CD4-positive, alpha-beta T cell treated with Interleukin-4 for 4 hours (primary cell): ENCODE measurements at regions not wholly inside any gene's neighbourhood (a gene's known extent, or its start where the extent isn't known, plus 50 kb on each side); places are given as distances from the start of the nearest gene placed in this dataset.
"Not testable (repeated sequence)": the region's sequence is repeated elsewhere in the genome, so short reads cannot be mapped to it uniquely, and the experiment has no call there.

Source experiments
- DNase-seq: peaks from one replicate; pipeline ENCODE4 v3.0.0-alpha.2; 2020

DNA sequence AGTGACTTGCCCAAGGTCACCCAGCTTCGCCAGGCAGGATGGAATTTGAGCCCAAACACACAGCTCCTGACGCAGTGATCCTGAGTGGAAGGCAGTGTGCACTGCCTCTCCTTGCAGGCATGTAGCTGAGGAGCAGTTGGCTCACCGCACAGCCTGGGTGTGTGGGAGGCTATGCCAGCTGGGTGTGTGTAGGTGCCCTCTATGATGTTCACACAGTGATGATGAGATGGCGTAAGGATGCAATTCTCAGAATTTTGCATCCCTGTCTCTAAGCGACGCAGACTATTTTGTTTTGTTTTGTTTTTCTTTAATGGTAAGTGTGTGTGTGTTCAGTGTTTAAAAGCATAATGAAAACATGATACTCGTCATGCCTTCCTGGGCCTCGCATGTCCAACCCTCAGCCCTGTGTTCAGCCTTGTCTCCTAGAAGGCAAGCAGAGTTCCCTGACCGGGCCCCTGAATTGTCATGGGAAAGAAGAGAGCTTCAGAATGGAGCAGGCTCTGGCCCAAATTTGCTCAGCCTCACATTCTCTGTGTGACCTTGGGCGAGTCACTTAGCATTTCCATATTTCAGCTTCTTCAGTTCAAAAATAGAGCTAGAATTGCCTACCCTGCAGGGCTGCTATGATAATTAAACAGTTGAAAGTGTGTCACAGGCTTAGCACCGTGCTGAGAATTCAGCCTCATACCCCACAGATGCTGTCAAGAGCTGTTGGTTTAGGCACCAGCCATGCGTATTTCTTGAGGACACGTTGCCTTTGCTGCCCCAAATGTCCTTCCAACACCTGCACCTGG is 603.6 kb upstream of the RAB6C start:
- no peak for DNase-seq

DNA sequence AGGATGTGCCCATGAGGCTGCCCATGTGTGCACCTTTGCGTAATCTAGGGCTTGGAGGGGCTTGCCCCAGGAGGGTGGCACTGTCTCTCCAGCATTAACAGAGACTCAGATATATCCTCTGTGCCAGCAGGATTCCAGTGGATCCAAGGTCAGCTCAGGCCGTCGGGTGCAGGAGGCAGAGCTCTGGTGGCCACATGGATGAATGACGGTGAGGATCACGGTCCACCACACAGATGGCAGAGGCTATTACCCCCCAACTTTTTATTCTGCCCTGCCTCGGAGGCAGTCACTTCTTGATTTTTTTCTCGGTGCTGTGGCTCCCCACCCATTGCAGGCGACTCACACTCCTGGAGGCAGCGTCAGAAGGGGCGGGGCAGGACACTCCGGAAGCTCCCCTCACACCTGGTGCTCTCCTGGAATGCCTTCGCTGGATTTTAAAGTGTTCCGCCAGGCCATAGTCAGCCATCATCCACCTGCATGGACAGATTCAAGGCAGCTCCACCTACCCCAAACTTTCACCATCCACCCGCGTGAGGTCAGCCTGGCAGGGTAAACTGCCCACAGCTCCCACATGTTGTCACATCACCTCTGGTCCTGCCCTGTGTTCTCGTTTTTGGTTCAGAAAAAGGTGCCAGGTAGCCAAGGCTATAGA is 602.9 kb upstream of the RAB6C start:
- no peak for DNase-seq

DNA sequence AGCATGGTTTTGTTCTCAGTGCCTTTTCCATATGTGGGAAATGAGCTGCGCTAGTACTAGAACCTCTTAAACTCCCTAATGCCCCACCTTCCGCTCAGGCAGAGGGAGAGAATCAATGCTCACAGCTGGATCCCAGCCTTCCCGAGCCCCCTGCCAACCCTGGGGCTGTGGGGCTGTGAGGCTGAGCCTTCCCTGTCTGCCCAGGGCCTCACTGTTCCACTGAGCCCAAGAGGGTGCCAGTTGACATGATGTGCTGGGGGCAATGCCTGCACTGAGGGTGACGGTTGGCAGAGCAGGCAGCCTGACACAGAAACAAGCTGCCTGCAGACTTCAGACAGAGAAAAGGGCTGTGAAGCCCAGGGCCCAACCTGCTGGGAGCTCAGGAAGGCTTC is 602.4 kb upstream of the RAB6C start:
- DNase-seq = no peak

DNA sequence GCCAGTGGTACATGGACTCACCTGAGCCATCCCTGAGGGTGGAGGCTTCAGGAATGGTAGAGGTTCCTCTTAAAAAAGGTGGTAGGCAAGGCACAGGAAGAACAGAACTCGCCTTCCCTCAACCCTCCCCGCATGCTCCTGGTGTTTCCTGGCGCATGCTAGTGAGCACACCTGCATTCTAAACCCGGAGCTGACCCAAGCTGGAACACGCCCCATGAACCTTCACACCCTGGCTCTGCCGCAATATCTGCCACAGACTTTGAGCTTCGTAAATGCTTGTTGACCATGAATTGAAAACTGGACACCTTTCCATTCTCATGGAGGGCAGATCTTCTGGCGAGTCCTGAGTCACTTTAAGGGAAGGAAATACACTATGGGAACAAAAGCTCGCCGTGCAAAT is 601.3 kb upstream of the RAB6C start:
- no peak for DNase-seq

DNA sequence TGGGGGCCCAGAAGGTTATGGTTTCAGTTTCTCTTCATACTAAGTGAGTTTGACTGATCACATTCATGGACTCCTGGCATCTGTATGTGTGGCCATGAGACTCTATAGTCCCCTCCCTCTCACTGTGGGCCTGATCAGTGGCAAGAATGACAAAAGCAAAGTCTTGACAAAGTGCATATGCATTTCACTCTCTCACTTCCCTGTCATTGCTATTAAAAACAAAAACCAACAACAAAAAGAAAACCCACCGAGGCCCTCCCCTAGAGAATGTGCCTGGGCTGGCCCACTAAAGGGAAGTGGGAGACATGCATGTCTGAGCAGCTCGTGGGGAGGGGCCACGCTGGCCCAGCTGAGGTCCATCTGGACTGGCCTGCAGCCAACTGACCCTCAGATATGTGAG is 600.1 kb upstream of the RAB6C start:
- DNase-seq = no peak

DNA sequence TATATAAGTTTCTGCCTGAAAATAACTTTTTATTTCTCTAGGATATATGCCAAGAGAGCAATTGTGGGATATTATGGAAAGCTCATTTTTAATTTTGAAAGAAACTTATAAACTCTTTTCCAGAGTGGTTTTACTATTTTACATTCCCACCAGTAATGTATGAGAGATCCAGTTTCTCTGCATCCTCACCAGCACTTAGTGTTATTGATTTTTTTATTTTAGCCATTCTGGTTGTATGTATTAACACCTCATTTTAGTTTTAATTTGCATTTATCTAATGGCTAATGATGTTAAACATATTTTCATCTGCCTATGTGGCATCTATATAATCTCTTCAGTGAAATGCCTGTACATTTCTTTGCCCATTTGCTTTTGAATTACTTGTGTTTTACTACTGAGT is 597.7 kb upstream of the RAB6C start:
- no peak for DNase-seq

DNA sequence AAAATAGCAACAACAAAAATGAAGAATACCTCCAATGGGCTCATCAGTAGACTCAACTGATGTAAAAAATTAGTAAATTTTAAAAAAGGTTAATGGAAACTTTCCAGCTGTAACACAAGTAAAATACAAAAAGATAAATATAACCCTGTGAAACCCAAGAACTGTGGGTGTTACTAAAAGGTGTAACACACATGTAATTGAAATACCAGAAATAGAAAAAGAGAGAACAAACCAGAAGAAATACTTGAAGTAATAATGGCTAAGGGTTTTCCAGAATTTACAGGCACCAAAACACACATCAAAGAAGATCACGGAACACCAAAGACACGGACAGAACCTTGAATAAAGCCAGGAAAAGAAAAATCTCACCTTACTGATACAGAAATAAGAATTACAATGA is 590.6 kb upstream of the RAB6C start:
- no peak for DNase-seq

DNA sequence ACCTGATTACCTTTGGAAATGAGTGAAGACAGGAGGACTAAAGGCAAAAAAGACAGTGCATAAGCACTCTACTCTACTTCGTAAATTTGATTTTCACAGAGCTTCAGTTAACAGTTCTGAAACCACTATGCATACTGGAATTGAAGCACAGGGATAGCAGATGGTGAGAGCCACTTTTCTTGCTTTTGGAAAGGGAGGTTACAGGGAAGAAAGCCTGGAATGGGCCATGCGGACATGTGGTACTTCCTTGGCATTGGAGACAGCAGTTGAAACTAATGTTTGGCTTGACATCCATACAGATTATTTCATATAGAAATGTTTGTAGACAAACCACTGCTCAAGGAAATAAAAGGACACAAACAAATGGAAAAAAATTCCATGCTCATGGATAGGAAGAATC is 585.6 kb upstream of the RAB6C start:
- DNase-seq = no peak

DNA sequence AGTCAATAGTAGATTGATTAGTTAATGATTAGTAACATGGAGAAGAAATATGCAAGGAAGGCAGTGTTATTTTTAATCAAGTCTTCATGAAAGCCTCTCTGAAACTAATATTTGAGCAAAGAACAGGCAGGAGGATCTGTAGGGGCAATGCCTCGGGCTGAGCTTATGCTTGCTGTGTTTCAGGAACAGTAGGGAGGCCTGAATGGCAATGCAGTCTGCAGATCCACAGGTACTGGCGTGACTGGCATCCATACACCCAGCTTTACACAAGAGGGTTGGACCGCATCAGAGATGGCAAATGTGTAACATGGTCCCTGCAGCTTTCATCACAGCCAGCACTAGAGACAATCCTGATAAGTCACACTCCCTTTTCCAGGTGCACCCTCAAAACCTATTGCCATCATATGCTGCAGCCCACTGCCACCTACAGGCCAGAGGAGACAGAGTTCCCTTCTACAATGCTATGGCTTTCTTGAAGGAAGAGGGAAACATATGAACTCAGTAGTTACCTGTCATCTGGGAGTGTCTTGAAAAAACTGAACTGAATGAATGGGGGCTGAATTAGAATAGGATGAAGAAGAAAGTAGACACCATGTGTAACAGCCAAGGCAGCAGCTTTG is 582.4 kb upstream of the RAB6C start:
- no peak for DNase-seq

DNA sequence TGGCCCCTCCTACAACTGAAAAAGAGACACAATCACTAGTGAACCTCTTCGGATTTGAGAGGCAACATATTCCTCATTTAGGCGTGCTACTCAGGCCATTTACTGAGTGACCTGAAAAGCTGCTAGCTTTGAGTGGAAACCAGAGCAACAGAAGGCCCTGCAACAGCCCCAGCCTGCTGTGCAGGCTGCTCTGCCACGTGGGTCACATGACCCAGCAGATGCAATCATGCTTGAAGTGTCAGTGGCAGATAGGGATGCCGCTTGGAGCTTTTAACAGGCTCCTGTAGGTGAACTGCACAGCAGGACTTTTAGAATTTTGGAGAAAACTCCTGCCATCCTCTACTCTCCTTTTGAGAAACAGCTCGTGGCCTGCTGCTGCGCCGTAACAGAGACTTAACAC is 578.6 kb upstream of the RAB6C start:
- DNase-seq = no peak

DNA sequence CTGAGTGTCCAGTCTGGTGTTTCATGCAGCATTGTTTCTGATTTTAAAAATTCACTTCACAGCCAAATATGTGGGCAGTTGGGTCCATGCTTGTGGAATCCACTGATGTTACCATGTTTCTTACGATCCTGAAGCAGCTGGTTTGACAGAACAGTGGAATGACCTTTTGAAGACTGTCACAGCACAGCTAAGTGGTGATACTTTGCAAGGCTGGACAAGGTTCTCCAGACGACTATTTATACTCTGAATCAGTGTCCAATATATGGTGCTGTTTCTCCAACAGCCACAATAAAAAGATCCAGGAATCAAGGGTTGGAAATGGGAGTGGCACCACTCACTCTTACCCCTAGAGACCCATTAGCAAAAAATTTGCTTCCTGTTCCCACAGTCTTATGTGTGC is 577.4 kb upstream of the RAB6C start:
- no peak for DNase-seq

DNA sequence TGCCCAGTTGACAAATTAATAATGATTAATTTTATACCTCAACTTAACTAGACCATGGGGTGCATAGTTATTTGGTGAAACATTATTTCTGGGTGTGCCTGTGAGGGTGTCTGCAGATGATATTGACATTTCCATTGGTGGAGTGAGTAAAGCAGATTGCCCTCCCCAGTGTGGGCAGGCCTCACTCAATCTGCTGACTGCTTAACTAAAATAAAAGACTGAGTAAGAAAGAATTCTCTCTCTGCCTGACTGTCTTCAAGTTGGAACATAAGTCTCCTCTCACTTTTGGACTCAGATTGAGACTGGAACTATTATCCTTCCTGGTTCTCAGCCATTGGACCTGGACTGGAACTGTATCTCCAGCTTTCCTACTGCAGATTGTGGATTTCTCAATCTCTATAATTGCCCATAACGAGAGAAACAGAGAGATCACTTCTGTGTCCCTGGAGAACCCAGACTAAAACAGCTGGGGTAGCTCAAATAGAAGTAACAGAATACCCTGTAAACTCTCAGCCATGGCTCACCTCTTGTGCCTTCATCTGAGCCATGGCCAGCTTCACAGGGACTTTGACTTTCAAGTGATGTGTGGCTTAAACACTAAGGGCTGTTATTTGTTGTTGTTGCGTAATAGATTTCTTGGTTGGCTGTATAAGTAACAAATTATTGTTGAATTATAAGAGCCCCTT is 575.3 kb upstream of the RAB6C start:
- no peak for DNase-seq

DNA sequence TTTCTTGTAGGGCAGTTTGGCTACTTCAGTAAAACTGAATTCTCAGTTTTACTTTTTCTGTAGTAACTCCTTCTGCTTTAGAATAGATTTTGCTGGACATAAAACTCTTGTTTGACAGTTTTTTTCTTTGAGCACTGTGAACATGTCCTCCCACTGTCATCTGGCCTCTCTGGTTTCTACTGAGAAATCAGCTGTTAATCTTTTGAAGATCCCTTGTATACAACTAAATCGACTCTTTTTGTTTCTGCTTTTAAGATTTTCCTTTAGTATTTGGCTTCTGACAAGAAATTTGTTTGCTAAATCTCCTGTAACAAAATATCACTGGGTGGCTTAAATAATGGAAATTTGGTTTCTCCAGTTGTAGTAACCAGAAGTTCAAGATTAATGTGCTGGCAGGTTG is 570.9 kb upstream of the RAB6C start:
- DNase-seq = no peak

DNA sequence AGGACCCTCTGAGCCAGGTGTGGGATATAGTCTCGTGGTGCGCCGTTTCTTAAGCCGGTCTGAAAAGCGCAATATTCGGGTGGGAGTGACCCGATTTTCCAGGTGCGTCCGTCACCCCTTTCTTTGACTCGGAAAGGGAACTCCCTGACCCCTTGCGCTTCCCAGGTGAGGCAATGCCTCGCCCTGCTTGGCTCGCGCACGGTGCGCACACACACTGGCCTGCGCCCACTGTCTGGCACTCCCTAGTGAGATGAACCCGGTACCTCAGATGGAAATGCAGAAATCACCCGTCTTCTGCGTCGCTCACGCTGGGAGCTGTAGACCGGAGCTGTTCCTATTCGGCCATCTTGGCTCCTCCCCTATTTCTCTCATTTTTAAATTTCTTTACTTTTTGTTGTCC is 562.4 kb upstream of the RAB6C start:
- not testable (repeated sequence) for DNase-seq

DNA sequence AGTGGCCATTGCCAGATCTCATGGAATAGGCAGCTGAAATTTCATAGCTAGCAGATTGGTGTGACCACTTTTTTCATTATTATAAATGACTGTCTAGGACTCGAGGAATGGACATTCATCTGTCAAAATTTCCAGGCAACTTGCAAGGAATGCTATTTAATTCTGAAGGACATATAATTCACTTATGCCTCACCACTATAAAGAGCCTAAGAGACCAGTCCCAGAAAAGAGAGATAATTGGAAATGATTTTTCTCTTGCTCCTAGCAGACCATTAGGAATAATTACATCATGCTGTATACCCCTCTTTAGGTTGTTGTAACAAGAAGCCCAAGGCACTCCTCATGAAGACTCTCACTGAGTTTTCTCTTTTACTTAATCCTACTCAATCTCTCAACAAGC is 557.4 kb upstream of the RAB6C start:
- DNase-seq = no peak

DNA sequence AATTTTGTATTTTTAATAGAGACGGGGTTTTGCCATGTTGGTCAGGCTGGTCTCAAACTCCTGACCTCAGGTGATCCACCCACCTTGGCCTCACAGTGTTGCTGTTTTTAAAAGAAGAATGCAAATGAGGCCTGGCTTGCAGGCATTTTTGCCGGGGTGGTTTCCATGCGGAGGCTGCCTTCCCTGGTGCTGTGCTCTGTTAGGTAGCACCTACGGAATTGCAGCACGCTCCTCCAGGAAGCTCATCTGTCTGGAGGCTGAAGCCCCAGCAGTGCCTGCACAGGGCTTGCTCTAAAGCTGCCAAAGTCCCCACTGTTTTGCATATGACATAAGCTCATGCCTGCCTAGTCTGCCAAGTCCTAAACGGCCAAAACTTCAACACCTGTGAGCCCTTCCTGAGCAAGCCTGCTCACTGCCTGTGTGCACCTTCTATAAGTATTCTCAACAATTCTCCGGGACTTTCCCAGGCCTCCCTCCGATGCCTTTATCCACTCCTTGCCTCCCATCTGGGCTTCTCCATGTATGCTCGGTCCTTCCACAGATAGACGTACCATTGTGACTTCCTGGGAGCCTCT is 551.3 kb upstream of the RAB6C start:
- DNase-seq = no peak

DNA sequence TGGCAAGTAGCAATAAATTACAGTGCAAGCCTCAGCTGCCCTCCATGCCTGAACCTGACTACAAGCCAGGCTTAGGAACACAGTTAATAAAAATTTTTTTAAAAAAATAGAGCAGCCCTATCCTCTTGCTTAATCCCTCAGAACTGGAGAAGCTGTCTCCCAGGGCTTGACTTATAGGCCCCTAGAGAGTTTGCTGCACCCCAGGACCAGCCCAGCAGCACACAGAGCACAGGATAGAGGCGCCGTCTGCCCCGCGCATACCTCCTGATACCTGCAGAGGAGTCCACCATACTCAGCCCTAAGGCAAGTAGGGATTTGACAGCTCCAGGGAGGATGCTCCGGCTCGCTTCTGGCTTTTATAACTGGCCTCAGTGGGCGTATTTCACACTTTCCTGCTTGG is 548.6 kb upstream of the RAB6C start:
- DNase-seq = no peak

DNA sequence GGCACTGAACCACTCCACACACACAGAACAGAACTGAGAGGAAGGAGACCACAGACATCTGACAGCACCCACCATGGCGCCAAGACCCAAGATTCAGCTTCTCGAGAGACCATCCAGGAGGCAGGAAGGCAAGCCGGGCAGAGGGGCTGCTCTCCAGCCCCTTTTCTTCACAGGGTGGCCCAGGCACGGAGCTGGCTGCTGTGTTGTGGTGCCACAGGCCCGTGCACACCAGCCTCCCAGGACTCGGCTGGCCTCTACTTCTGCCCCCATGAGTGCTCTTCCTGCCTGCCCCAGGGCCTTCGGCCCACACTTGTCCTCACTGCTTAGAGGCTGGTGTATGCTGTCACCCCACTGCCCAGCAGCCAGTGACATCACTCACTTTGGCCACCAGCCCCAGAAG is 547.6 kb upstream of the RAB6C start:
- DNase-seq = no peak

DNA sequence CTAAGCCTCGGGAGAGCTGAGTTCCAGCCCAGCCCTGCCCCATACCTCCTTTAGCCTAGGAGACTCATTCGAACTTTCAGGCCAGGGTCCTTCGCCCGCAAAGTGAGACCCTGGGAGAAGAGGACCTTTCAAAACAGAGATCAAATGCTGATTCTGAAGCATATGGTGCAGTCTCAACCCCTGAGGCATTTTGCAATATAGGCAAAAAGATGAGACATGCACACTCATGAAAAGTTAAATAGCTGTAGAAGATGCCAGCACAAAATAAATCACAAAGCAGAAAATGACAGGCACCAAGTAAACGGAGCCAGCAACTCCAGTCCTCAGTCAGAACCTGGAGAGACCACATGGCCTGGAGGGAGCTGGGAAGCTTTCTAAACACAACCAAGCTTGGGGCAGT is 542.7 kb upstream of the RAB6C start:
- no peak for DNase-seq

DNA sequence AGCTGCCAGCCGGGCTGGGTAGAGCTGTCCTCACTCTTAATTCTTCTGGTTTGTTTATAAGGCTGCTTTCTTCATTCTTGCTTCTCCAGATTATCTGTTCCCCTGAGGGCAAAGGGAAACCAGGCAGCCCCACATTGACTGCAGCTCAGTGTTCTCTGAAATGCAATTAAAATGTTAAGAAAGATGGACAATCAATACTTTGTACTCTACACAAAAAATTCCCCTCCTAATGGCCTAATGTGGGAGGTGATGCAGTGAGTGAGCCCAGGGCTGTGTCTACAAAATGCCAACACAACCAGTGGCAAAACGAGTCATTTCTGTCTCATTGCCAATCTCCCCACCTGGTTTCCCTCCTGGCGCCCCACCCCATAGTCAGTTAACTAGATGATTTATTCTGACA is 541.7 kb upstream of the RAB6C start:
- DNase-seq = no peak

DNA sequence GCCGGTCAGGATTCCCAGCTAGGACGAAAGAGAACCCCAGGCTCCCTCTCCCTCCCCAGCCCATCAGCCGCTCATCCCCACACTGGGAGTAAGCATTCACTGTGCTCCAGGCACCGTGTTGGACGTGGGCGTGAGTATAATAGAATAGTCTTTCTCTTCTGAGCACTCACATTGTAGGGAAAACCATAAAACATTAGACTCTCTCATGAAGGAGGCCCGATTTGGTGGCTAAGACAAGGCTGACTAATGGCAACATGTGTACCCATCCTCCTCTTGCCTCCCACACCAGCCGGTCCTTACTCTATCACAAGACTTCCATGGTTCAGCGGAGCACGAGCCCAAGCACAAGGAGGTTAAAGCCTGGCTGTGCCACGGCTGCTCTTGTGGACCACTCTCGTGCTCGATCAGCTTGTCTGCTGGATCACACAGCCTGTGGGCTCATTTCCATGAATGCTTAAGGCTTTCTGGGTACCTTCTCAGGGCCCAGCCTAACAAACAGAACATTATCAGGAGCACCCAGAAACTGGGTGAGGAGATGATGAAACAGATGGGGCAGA is 540.9 kb upstream of the RAB6C start:
- no peak for DNase-seq

DNA sequence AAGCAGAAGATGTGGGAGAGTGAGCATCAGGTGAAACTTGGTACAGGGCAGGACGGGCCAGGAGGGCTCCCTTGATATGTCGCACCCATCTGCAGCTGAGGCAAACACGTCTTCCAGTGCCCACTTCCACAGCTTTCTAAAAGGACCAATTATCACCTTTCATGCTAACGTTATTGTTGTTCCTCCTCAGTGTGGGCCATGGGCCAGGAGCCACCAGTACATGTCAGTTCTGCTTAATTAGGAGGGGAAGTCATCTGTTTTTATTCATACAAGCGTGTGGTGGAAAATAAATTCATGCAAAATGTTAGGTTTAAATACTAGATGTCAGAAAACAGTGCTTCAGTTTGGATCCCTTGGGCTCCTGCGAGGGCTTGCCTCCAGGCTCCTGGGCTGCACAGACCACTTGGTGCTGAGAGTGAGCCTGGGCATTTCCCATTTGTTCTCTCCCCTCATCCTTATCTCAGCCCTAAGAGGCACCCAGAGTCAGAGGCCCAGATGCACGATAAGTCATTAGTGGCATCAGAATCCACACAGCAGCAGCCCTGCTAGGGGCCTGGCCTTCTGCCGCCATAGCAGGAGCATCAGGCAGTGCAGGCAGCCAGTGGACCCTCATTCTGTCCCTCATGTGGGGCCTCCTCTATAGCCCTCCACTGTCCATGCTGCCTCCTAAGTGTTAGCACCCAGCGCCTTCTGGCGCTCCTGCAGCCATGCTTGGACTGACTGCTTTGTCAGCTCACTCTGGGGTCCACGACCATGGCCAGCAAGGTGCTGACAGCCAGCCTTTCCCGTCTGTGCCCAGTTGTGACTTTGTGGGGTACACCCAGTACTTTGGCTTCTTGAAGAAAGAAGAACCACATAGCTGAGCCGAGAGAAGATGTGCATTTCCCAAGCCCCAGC is 539.8 kb upstream of the RAB6C start:
- no peak for DNase-seq
